ENCODE measurements at regions not wholly inside any gene's neighbourhood (a gene's known extent, or its start where the extent isn't known, plus 50 kb on each side); places are given as distances from the start of the nearest gene placed in this dataset.

- Histone ChIP-seq H3K27me3 (peaks cover 0 to under 1% (median 0%) of the 10 kb centered on the region in 4 donors), H3K36me3 (no peaks in the 10 kb centered on the region), H3K9me3 (no peaks in the 10 kb centered on the region), H3K4me1 (no peaks in the 10 kb centered on the region), H3K4me3 (no peak overlapping the region), H3K27ac (no peak overlapping the region)
- 19 to 38% methylated on average over 1 of the region's 1 CpG for WGBS, 2 donors
- FAIRE-seq (no peak), DNase-seq (no peak), ATAC-seq (no peak)
- TF ChIP-seq CTCF (IDR thresholded peaks at IDR 0.05): no peak
- intact Hi-C loops (cut with DNase I): no loop called here
Measured at GRCh38 chr6:102686461-102686860, 1293.0 kb downstream of the GRIK2 start.

- ATAC-seq (no peak), FAIRE-seq (no peak), DNase-seq (no peak)
- Histone ChIP-seq H3K4me1 (no peaks in the 10 kb centered on the region), H3K36me3 (no peaks in the 10 kb centered on the region), H3K27ac (no peak overlapping the region), H3K27me3 (peaks cover 0 to 3% (median 0%) of the 10 kb centered on the region in 4 donors), H3K4me3 (no peak overlapping the region), H3K9me3 (no peaks in the 10 kb centered on the region)
- TF ChIP-seq CTCF (IDR thresholded peaks at IDR 0.05): no peak
- 13% methylated on average over 2 of the region's 2 CpGs for WGBS, 2 donors
- intact Hi-C loops (cut with DNase I): no loop called here
Measured at GRCh38 chr6:102680413-102680812, 1286.9 kb downstream of the GRIK2 start.

GRCh38 chr6:102679865-102680264, 1286.4 kb downstream of the GRIK2 start:
- Histone ChIP-seq H3K36me3 (no peaks in the 10 kb centered on the region), H3K27me3 (peaks cover 0 to 3% (median 0%) of the 10 kb centered on the region in 4 donors), H3K9me3 (no peaks in the 10 kb centered on the region), H3K27ac (no peak overlapping the region), H3K4me1 (no peaks in the 10 kb centered on the region), H3K4me3 (no peak overlapping the region)
- 10 to 23% methylated on average over 1 of the region's 1 CpG for WGBS, 2 donors
- DNase-seq: no peak
- no peak for FAIRE-seq
- TF ChIP-seq CTCF (IDR thresholded peaks at IDR 0.05): no peak
- intact Hi-C loops (cut with DNase I): no loop called here
- no peak for ATAC-seq

GRCh38 chr6:102677225-102677624, 1283.7 kb downstream of the GRIK2 start:
- Histone ChIP-seq H3K27ac (no peak overlapping the region), H3K9me3 (no peaks in the 10 kb centered on the region), H3K4me3 (no peak overlapping the region), H3K27me3 (peaks cover 0 to 3% (median 0%) of the 10 kb centered on the region in 4 donors), H3K4me1 (no peaks in the 10 kb centered on the region), H3K36me3 (no peaks in the 10 kb centered on the region)
- DNase-seq (no peak), FAIRE-seq (no peak), ATAC-seq (no peak)
- no peak for TF ChIP-seq CTCF (IDR thresholded peaks at IDR 0.05)
- 19 to 35% methylated on average over 1 of the region's 1 CpG for WGBS, 2 donors
- intact Hi-C loops (cut with DNase I): no loop called here

- no peaks in the 10 kb centered on the region for H3K36me3 ChIP-seq
- no peak for TF ChIP-seq CTCF (IDR thresholded peaks at IDR 0.05)
- no peaks in the 10 kb centered on the region for H3K9me3 ChIP-seq
- no peaks in the 10 kb centered on the region for H3K27me3 ChIP-seq
- no peaks in the 10 kb centered on the region for H3K4me1 ChIP-seq
- no peak overlapping the region for H3K4me3 ChIP-seq
- DNase-seq: no peak
- no peak for FAIRE-seq
- 37 to 40% methylated on average over 1 of the region's 1 CpG for WGBS, 2 donors
- no peak for ATAC-seq
- intact Hi-C loops (cut with DNase I): no loop called here
- no peak overlapping the region for H3K27ac ChIP-seq
Measured at GRCh38 chr6:102670735-102671134, 1277.2 kb downstream of the GRIK2 start.

All from pancreas (tissue), 10 donors.